Muscle layer of duodenum (tissue), 2 donors: ENCODE measurements at regions not wholly inside any gene's neighbourhood (a gene's known extent, or its start where the extent isn't known, plus 50 kb on each side); places are given as distances from the start of the nearest gene placed in this dataset.

Source experiments
- H3K27ac ChIP-seq: one replicate; pipeline ENCODE4 v1.7.0; 2013; ENCODE audit warnings: mild to moderate bottlenecking, low read length
- H3K27me3 ChIP-seq: one replicate; pipeline ENCODE4 v1.7.0; 2013; ENCODE audit warnings: low read depth, mild to moderate bottlenecking, control low read depth, low read length
- H3K36me3 ChIP-seq, 2 donors: one replicate each; pipeline ENCODE4 v1.7.0; 2013; ENCODE audit warnings: low read length in 2 of 2, control low read depth in 1 of 2, mild to moderate bottlenecking in 1 of 2; ENCODE audit not compliant: insufficient read depth in 2 of 2, control insufficient read depth in 1 of 2
- H3K4me1 ChIP-seq, 2 donors: one replicate each; pipeline ENCODE4 v1.7.0; 2013; ENCODE audit warnings: low read length in 2 of 2, mild to moderate bottlenecking in 2 of 2, control low read depth in 1 of 2, moderate library complexity in 1 of 2; ENCODE audit not compliant: insufficient read depth in 2 of 2, control insufficient read depth in 1 of 2
- H3K4me3 ChIP-seq, 2 donors: one replicate each; pipeline ENCODE4 v1.7.0; 2013; ENCODE audit warnings: low read length in 2 of 2, low read depth in 1 of 2, mild to moderate bottlenecking in 1 of 2
- H3K9me3 ChIP-seq, 2 donors: one replicate each; pipeline ENCODE4 v1.7.0; 2013; ENCODE audit warnings: low read length in 2 of 2, control low read depth in 1 of 2, mild to moderate bottlenecking in 1 of 2; ENCODE audit not compliant: control insufficient read depth in 1 of 2
- donor health status: healthy.

DNA sequence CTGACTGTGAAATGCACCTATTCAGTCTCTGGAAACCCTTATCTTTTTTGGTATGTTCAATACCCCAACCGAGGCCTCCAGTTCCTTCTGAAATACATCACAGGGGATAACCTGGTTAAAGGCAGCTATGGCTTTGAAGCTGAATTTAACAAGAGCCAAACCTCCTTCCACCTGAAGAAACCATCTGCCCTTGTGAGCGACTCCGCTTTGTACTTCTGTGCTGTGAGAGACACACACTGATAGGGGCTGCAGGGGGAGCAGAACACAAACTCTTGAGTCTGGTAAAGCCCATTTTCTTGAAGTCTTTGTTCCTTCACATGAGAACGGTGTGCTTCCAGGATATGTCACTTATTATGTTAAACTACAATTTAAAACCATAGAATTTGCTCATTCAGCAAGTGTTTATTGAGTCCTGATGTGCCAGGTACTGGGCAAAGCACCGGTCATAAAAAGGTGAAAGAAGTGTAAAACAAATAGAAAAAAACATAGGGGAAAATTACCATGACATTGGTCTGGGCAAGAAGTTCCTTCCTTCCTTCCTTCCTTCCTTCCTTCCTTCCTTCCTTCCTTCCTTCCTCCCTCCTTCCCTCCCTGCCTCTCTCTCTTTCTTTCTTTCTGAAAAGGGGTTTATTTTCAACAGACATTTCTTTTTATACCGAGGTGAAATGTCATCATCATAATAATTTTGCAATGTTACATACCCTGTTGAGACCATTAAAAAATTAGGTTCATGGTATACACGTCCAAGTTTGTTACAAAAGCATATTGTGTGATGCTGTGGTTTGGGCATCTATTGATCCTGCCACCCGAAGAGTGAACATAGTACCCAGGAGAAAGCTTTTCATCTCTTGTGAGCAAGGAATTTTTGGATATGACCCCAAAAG, 50.7 kb upstream of the OR4E1 start:
- no peaks in the 10 kb centered on the region for H3K9me3 ChIP-seq
- no peaks in the 10 kb centered on the region for H3K4me1 ChIP-seq
- H3K27ac ChIP-seq, result no peak overlapping the region
- H3K27me3 ChIP-seq, result no peaks in the 10 kb centered on the region
- no peaks in the 10 kb centered on the region for H3K36me3 ChIP-seq
- H3K4me3 ChIP-seq, result no peak overlapping the region

DNA sequence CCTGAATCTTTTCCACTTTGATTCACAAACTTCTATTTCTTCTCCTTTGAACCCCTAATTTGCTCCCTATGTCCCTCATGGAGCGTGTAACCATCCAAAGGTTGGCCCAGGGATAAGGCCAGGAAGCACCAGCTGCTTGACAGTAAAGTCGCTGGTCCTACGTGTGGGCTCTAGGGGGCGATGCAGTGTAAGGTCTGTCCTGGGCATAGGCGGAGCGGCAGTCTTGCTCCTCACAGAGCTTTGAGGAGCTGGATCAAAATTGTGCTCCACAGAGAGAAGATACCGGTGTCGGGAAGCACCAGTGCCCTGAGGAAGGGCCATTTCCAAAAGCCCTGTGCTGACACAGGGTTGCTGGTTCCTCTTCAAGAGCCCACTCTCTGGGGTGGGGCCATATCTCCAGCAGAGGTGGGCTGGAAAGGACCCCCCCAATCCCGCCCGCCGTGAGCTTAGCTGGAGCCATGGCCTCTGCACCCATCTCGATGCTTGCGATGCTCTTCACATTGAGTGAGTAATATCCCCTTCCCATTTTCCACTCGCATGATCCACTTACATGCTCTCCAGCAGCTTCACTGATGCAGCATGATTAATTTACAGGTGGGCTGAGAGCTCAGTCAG, 49.9 kb upstream of the OR4E1 start:
- H3K4me3 ChIP-seq, result no peak overlapping the region
- H3K36me3 ChIP-seq, result no peaks in the 10 kb centered on the region
- H3K27ac ChIP-seq, result no peak overlapping the region
- H3K4me1 ChIP-seq, result no peaks in the 10 kb centered on the region
- H3K9me3 ChIP-seq, result no peaks in the 10 kb centered on the region
- H3K27me3 ChIP-seq, result no peaks in the 10 kb centered on the region
